Activated naive CD8-positive, alpha-beta T cell treated with anti-CD3 and anti-CD28 coated beads, Interleukin-2, amount 50 U/mL, for 24 hours (primary cell): ENCODE measurements at regions not wholly inside any gene's neighbourhood (a gene's known extent, or its start where the extent isn't known, plus 50 kb on each side); places are given as distances from the start of the nearest gene placed in this dataset.

Experiments used
- ATAC-seq: fragments of 150-1000 bp; cut with Tn5 transposase; one replicate; pipeline ENCODE4 v1.10.0; 2021
- DNase-seq: peaks from one replicate; pipeline ENCODE4 v3.0.0; 2021
- H3K27ac Mint-ChIP-seq: one replicate; pipeline ENCODE4 v1.8.0; 2021; ENCODE audit warnings: mild to moderate bottlenecking, mixed read lengths
- H3K27me3 Mint-ChIP-seq: one replicate; pipeline ENCODE4 v1.8.0; 2021; ENCODE audit warnings: mixed read lengths
- H3K36me3 Mint-ChIP-seq: one replicate; pipeline ENCODE4 v1.8.0; 2021; ENCODE audit warnings: low read depth, mixed read lengths
- H3K4me1 Mint-ChIP-seq: one replicate; pipeline ENCODE4 v1.8.0; 2021; ENCODE audit warnings: mixed read lengths
- H3K4me3 Mint-ChIP-seq: one replicate; pipeline ENCODE4 v1.8.0; 2021; ENCODE audit warnings: mild to moderate bottlenecking, moderate library complexity, mixed read lengths
- H3K9me3 Mint-ChIP-seq: one replicate; pipeline ENCODE4 v1.8.0; 2021; ENCODE audit warnings: mixed read lengths

DNA sequence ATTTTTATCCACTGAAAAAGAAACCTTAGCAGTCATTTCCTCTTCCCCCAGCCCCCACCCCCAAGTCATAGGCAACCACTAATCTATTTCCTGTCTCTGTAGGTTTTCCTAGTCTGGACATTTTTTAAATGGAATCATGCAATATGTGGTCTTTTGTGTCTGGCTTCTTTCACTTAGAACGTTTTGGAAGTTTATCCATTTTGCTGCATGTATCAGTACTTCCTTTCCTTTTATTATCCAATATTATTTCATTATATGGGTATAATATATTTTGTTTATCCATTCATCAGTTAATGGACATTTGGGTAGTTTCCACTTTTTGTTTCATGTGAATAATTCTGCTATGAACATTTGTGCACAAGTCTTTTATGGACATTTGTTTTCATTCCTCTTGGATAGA is 99.3 kb upstream of the BMP5 start:
- Mint-ChIP-seq H3K4me1 (no peaks in the 10 kb centered on the region), H3K36me3 (no peaks in the 10 kb centered on the region), H3K9me3 (no peaks in the 10 kb centered on the region), H3K27ac (no peak overlapping the region), H3K27me3 (no peaks in the 10 kb centered on the region), H3K4me3 (no peak overlapping the region)
- DNase-seq, result no peak
- no peak for ATAC-seq

DNA sequence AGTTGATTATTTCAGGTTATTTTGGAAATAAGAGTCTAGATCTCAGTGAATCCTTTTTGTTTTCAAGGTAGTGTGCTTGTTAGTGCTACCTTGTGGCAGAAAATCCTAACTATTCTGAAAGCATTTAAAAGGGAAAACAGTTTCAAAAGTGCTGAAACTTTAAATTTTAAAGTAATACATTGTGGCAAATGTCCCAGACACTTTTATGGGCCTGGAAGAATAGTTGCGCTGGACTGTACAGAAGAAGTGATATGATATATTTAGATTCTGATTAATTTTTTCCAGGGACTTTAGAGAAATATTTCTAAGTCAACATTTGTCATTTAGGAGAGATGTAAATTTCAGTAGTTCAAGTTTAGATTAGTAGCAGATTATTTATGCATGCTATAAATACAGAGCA is 96.7 kb upstream of the BMP5 start:
- H3K36me3 Mint-ChIP-seq, result no peaks in the 10 kb centered on the region
- no peaks in the 10 kb centered on the region for H3K27me3 Mint-ChIP-seq
- no peak for ATAC-seq
- no peaks in the 10 kb centered on the region for H3K9me3 Mint-ChIP-seq
- no peak overlapping the region for H3K27ac Mint-ChIP-seq
- no peak for DNase-seq
- H3K4me3 Mint-ChIP-seq, result no peak overlapping the region
- no peaks in the 10 kb centered on the region for H3K4me1 Mint-ChIP-seq

DNA sequence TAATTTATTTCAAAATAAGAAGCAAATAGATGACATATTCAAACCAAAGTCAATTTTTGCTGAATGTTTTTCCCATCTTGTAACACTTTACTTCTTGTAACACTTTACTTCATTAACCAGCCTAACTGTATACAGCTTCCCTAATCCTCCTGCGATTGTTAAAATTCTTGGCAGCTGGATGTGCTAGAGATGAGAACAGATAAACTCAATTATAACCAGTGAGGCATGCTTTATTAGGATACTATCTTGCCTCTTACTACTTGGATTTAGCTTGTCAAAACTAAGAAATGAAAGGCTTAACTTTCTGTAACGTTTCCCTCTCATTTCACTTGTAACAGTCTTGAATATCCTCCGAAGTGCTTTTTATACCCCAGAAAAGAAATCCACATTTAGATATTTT is 94.1 kb upstream of the BMP5 start:
- Mint-ChIP-seq H3K27me3 (no peaks in the 10 kb centered on the region), H3K4me3 (no peak overlapping the region), H3K4me1 (no peaks in the 10 kb centered on the region), H3K27ac (no peak overlapping the region), H3K36me3 (no peaks in the 10 kb centered on the region), H3K9me3 (no peaks in the 10 kb centered on the region)
- no peak for ATAC-seq
- DNase-seq, result no peak

DNA sequence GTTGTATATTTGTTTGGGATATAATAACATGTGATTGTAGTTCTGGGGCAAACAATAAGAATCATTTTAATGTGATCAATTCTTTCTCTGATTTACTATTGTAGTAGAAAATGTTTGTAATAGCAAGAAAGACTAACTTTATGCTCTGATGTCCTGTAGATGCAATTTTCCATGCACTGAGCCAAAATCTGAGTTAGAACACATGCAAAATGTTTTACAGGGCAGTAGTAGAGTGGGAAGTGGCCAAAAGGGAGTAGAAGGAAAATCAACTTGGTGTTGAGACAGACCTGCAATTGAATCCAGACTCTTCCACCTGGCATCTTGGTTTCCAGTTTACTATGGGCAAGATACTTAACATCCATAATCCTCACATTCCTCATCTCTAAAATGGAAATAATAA is 93.5 kb upstream of the BMP5 start:
- DNase-seq (no peak), ATAC-seq (no peak)
- no peaks in the 10 kb centered on the region for H3K9me3 Mint-ChIP-seq
- no peaks in the 10 kb centered on the region for H3K27me3 Mint-ChIP-seq
- no peak overlapping the region for H3K4me3 Mint-ChIP-seq
- no peak overlapping the region for H3K27ac Mint-ChIP-seq
- no peaks in the 10 kb centered on the region for H3K4me1 Mint-ChIP-seq
- H3K36me3 Mint-ChIP-seq, result no peaks in the 10 kb centered on the region

DNA sequence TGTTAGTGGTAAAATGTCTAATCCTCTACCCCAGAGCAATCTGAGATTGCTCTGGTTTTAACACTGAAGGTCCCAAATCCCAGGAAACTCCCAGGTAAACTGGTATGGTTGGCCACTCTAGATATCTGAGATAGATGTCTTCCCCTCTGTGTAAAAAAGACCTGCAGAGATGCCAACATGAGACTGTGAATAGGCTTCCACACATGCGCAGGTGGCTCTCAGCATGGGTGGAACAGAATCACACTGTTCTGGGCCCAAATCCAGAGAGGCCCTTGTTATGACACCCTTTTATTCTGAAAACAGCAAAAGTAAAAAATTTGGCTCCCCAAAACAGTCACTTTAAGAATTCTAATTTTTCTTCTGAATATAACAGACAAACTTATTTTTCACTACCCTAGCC is 88.7 kb upstream of the BMP5 start:
- H3K36me3 Mint-ChIP-seq, result no peaks in the 10 kb centered on the region
- H3K27me3 Mint-ChIP-seq, result no peaks in the 10 kb centered on the region
- no peaks in the 10 kb centered on the region for H3K4me1 Mint-ChIP-seq
- H3K27ac Mint-ChIP-seq, result no peak overlapping the region
- ATAC-seq, result no peak
- H3K4me3 Mint-ChIP-seq, result no peak overlapping the region
- H3K9me3 Mint-ChIP-seq, result no peaks in the 10 kb centered on the region
- DNase-seq, result no peak

DNA sequence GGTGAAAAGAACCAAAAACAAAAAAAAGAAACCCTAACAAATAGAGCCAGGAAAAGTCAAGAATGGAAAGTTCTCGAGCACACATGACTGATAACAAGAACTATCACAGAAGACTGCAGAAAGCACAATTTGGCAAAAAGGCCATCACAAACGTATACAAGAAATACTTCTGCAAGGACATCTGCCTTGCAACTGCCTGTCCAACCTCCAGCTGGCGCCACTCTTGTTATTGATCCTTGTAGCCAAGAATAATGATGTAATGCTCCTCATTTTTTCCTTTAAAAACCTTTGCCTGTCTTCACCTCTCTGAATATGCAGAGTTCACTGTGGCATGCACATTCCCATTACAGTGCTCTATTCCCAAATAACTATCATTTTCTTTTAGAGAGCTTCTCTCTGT is 87.9 kb upstream of the BMP5 start:
- DNase-seq (no peak), ATAC-seq (no peak)
- no peaks in the 10 kb centered on the region for H3K4me1 Mint-ChIP-seq
- no peak overlapping the region for H3K27ac Mint-ChIP-seq
- no peaks in the 10 kb centered on the region for H3K9me3 Mint-ChIP-seq
- H3K36me3 Mint-ChIP-seq, result no peaks in the 10 kb centered on the region
- H3K27me3 Mint-ChIP-seq, result no peaks in the 10 kb centered on the region
- H3K4me3 Mint-ChIP-seq, result no peak overlapping the region

DNA sequence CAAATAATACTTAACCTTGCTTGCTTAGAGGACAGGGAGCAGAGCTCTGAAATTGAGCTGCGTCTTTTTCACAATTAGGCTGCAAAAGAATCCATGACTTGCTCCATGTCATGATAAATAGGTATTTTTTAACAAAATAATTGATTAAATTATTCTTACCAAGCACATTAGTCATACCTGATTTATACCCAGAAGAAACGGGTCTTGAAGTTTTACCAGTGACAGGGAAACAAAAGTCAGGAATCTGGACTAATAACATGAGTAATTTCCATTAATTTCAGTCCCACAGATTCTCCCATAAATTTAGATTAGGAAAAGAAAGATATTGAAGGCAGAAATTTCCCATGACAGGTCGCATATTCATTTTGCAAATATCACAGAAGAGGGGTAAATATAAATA is 85.0 kb upstream of the BMP5 start:
- no peaks in the 10 kb centered on the region for H3K27me3 Mint-ChIP-seq

DNA sequence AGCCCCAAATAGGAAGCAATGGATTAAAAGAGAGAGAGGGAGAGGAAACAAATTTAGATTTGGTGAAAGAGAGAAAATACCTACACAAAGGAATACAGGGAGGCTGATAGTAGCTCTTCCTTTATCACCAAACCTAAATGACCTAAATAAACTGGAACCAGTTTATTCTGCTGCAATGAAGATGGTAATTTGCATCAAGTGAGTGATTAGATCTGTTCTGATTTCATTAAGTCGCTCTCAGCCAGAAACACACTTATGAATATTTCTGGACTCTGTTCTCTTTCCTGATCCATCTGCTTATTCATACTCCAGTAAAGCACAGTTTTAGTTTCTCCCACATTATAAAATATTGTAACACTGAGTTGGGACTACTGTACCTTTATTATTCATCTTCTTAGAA is 83.4 kb upstream of the BMP5 start:
- no peak overlapping the region for H3K4me3 Mint-ChIP-seq
- H3K27ac Mint-ChIP-seq, result no peak overlapping the region
- ATAC-seq, result no peak
- no peaks in the 10 kb centered on the region for H3K27me3 Mint-ChIP-seq
- no peak for DNase-seq
- no peaks in the 10 kb centered on the region for H3K36me3 Mint-ChIP-seq
- H3K4me1 Mint-ChIP-seq, result no peaks in the 10 kb centered on the region
- peaks cover 3% of the 10 kb centered on the region for H3K9me3 Mint-ChIP-seq

More for the DNA sequence above, 85.0 kb upstream of the BMP5 start:
- ATAC-seq (no peak), DNase-seq (no peak)
- H3K4me1 Mint-ChIP-seq, result no peaks in the 10 kb centered on the region
- H3K4me3 Mint-ChIP-seq, result no peak overlapping the region
- H3K27ac Mint-ChIP-seq, result no peak overlapping the region
- peaks cover 3% of the 10 kb centered on the region for H3K9me3 Mint-ChIP-seq
- no peaks in the 10 kb centered on the region for H3K36me3 Mint-ChIP-seq

DNA sequence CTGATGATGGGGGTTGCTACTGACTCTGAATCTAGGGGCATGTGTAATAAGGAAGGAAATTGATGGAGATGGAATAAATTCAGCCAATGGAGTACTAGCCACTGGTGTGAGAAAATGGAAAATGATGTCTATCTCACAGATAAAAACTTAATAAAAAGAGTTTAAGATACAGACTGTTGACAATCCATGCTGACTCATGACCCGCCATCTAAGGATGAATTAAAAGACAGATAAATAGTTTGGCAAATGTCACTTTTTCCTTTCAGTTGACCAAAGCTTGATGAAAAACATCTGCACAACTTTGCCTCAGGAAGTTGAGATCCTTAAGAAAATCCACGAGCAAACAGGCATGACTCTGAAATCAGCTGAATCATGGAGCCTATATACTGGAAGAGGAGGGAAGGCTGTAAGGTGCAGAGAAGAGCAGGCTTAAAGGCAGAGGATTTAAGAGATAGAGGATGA is 82.6 kb upstream of the BMP5 start:
- Mint-ChIP-seq H3K27ac (no peak overlapping the region), H3K4me1 (no peaks in the 10 kb centered on the region), H3K4me3 (no peak overlapping the region), H3K9me3 (peaks cover 3% of the 10 kb centered on the region), H3K36me3 (no peaks in the 10 kb centered on the region), H3K27me3 (no peaks in the 10 kb centered on the region)
- DNase-seq (no peak), ATAC-seq (no peak)

DNA sequence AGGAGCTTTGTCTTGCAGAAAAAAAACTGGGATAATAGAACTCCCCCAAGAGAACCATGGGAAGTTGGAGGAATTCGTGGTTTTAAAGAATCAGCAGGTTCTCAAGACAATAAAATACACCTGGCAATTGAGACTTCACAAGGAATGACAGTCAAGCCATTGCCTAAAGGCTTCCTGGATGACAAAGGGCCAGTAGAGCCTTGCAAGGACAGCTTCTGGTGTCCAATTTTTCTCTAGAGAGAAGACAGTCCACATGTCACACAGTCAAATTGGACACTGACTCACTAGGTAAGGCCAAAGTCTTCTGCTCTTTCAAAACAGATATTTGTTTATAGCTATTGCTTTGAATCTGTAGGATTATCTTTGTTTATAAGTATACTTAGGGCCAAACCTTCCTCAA is 80.3 kb upstream of the BMP5 start:
- no peaks in the 10 kb centered on the region for H3K27me3 Mint-ChIP-seq

DNA sequence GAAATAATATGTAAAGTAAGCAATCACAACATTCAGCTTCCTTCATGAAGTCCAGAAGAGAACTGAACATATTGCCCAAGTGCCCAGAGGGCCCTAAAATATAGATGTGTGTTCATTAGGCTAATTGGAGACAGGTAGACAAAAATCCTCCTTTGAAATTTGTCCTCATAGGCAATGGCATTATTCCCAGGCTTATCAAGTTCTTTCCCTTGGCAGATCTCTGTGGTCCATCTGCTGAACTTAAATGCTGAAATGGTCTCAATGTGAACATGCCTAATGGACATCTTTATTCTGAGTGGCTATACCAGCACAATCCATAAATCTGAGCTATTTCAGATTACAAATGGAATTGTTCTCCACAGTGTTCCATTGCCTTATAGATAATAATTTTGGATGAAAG is 79.0 kb upstream of the BMP5 start:
- Mint-ChIP-seq H3K27me3 (no peaks in the 10 kb centered on the region), H3K4me3 (no peak overlapping the region), H3K36me3 (no peaks in the 10 kb centered on the region), H3K4me1 (no peaks in the 10 kb centered on the region), H3K9me3 (peaks cover 12% of the 10 kb centered on the region), H3K27ac (no peak overlapping the region)
- ATAC-seq, result no peak
- DNase-seq, result no peak

More for the DNA sequence above, 80.3 kb upstream of the BMP5 start:
- no peak overlapping the region for H3K27ac Mint-ChIP-seq
- ATAC-seq (no peak), DNase-seq (no peak)
- H3K36me3 Mint-ChIP-seq, result no peaks in the 10 kb centered on the region
- H3K4me3 Mint-ChIP-seq, result no peak overlapping the region
- peaks cover 12% of the 10 kb centered on the region for H3K9me3 Mint-ChIP-seq
- no peaks in the 10 kb centered on the region for H3K4me1 Mint-ChIP-seq

DNA sequence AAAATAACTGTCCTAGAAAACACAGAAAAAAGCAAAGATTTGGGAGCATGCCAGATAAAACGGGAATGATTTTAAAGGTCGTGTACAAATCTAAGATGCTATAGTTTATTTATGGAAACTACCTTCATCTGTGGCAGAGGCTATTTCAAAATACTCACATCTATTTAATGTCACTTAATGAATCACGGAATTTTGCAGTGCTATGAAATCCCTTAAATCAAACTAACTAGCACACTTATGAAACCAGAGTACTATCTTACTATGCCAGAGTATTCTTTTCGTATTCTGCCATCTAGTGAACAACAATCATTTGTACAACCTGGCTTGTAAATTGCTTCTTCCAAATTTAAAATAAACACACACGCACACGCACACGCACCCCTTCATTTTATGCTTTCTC is 77.9 kb upstream of the BMP5 start:
- no peak for DNase-seq
- ATAC-seq, result no peak
- no peaks in the 10 kb centered on the region for H3K4me1 Mint-ChIP-seq

DNA sequence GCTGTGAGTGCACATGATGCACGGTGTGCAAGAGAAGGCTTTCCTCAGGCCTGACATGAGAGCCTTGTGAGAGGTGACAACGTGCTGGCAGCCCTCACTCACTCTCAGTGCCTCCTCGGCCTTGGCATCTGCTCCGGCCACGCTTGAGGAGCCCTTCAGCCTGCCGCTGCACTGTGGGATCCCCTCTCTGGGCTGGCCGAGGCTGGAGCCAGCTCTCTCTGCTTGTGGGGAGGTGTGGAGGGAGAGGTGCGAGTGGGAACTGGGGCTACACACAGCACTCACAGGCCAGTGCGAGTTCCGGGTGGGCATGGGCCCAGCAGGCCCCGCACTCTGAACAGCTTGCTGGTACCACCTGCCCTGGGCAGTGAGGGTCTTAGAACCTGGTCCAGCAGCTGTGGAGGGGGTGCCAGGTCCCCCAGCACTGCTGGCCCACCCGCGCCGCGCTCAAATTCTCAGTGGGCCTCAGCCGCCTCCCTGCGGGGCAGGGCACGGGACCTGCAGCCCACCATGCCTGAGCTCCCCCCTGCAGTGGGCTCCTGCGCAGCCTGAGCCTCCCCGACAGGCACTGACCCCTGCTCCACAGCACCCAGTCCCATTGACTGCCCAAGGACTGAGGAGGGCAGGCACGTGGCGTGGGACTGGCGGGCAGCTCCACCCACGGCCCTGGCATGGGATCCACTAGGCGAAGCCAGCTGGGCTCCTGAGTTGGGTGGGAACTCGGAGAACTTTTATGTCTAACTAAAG is 74.9 kb upstream of the BMP5 start:
- ATAC-seq, result no peak
- Mint-ChIP-seq H3K9me3 (peaks cover 13% of the 10 kb centered on the region), H3K36me3 (no peaks in the 10 kb centered on the region), H3K27me3 (no peaks in the 10 kb centered on the region), H3K4me3 (no peak overlapping the region), H3K27ac (no peak overlapping the region), H3K4me1 (no peaks in the 10 kb centered on the region)
- no peak for DNase-seq

More for the DNA sequence above, 77.9 kb upstream of the BMP5 start:
- Mint-ChIP-seq H3K27me3 (no peaks in the 10 kb centered on the region), H3K9me3 (peaks cover 12% of the 10 kb centered on the region), H3K4me3 (no peak overlapping the region), H3K36me3 (no peaks in the 10 kb centered on the region), H3K27ac (no peak overlapping the region)

DNA sequence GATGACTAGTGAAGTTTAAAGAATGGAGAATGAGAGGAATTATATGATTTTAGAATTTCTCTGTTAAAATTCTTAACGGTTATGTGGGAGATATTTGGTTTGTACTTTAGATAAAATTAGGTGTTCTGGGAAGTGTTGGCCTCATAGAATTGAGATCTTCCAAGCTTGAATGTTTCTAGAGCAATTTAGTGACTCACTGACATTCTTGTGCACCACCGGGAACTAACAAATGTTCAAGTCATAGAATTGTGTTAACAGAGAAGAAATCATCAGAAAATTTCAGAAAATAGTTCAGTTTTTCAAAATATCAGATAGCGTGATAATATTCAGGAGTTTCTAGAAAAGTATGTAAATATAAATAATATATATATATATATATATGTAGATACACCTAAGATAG is 67.9 kb upstream of the BMP5 start:
- Mint-ChIP-seq H3K4me1 (no peaks in the 10 kb centered on the region), H3K27ac (no peak overlapping the region), H3K4me3 (no peak overlapping the region), H3K9me3 (peaks cover 5% of the 10 kb centered on the region), H3K36me3 (no peaks in the 10 kb centered on the region), H3K27me3 (no peaks in the 10 kb centered on the region)
- ATAC-seq (no peak), DNase-seq (no peak)

DNA sequence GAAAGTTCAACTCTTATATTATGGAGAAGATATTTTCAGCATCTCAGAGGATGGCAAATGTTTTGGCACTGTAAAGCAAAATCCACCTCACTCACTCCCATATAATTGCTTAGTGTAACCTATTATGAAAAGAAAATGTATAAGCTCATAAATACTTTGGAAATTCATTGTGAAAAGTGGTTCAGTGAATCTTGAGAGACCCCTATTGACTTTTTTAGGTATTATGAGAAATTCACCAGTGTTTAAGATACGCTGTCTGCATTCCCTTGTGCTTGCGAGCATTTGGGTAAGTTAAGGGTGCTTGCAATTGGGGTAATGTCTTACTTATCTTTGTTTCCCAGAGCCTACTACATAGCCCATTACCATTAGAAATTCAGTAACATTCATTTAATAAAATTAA is 66.3 kb upstream of the BMP5 start:
- Mint-ChIP-seq H3K4me1 (no peaks in the 10 kb centered on the region), H3K36me3 (no peaks in the 10 kb centered on the region), H3K27me3 (no peaks in the 10 kb centered on the region), H3K9me3 (peaks cover 5% of the 10 kb centered on the region), H3K27ac (no peak overlapping the region), H3K4me3 (no peak overlapping the region)
- DNase-seq, result no peak
- no peak for ATAC-seq
